Activated CD4-positive, CD25-positive, alpha-beta regulatory T cell treated with anti-CD3 and anti-CD28 coated beads, Interleukin-2, amount 50 U/mL, for 24 hours (primary cell): ENCODE measurements at regions not wholly inside any gene's neighbourhood (a gene's known extent, or its start where the extent isn't known, plus 50 kb on each side); places are given as distances from the start of the nearest gene placed in this dataset.

Experiments
- ATAC-seq, 2 donors: fragments of 150-1000 bp; cut with Tn5 transposase; one replicate each; pipeline ENCODE4 v1.10.0; 2021; ENCODE audit warnings: mild to moderate bottlenecking in 1 of 2, moderate library complexity in 1 of 2

- ATAC-seq = no peak
Measured at GRCh38 chr11:109109150-109109549, 312.8 kb upstream of the C11orf87 start.

GRCh38 chr11:109109571-109110315, 312.2 kb upstream of the C11orf87 start:
- no peak for ATAC-seq

GRCh38 chr11:109112261-109112660, 309.7 kb upstream of the C11orf87 start:
- ATAC-seq = no peak

- ATAC-seq = no peak
Measured at GRCh38 chr11:109112821-109113280, 309.1 kb upstream of the C11orf87 start.

GRCh38 chr11:109120341-109120740, 301.6 kb upstream of the C11orf87 start:
- no peak for ATAC-seq

GRCh38 chr11:109121173-109121932, 300.6 kb upstream of the C11orf87 start:
- ATAC-seq = no peak

GRCh38 chr11:109123816-109124787, 297.9 kb upstream of the C11orf87 start:
- ATAC-seq = no peak

- no peak for ATAC-seq
Measured at GRCh38 chr11:109130910-109131309, 291.1 kb upstream of the C11orf87 start.

GRCh38 chr11:109132539-109132938, 289.5 kb upstream of the C11orf87 start:
- no peak for ATAC-seq

GRCh38 chr11:109133159-109133558, 288.8 kb upstream of the C11orf87 start:
- no peak for ATAC-seq

- ATAC-seq = no peak
Measured at GRCh38 chr11:109135627-109136026, 286.4 kb upstream of the C11orf87 start.

- no peak for ATAC-seq
Measured at GRCh38 chr11:109138196-109138595, 283.8 kb upstream of the C11orf87 start.

- no peak for ATAC-seq
Measured at GRCh38 chr11:109140426-109140825, 281.6 kb upstream of the C11orf87 start.

GRCh38 chr11:109140857-109141515, 281.0 kb upstream of the C11orf87 start:
- ATAC-seq = no peak

GRCh38 chr11:109145287-109145686, 276.7 kb upstream of the C11orf87 start:
- ATAC-seq = no peak

GRCh38 chr11:109147726-109148125, 274.3 kb upstream of the C11orf87 start:
- ATAC-seq = no peak

- ATAC-seq = no peak
Measured at GRCh38 chr11:109148669-109149068, 273.3 kb upstream of the C11orf87 start.

- no peak for ATAC-seq
Measured at GRCh38 chr11:109150581-109150980, 271.4 kb upstream of the C11orf87 start.

- no peak for ATAC-seq
Measured at GRCh38 chr11:109153836-109154235, 268.2 kb upstream of the C11orf87 start.

- no peak for ATAC-seq
Measured at GRCh38 chr11:109155291-109155690, 266.7 kb upstream of the C11orf87 start.

- no peak for ATAC-seq
Measured at GRCh38 chr11:109165035-109165434, 257.0 kb upstream of the C11orf87 start.

- ATAC-seq = no peak
Measured at GRCh38 chr11:109166441-109166840, 255.5 kb upstream of the C11orf87 start.
